ENCODE measurements at regions not wholly inside any gene's neighbourhood (a gene's known extent, or its start where the extent isn't known, plus 50 kb on each side); places are given as distances from the start of the nearest gene placed in this dataset.

DNA sequence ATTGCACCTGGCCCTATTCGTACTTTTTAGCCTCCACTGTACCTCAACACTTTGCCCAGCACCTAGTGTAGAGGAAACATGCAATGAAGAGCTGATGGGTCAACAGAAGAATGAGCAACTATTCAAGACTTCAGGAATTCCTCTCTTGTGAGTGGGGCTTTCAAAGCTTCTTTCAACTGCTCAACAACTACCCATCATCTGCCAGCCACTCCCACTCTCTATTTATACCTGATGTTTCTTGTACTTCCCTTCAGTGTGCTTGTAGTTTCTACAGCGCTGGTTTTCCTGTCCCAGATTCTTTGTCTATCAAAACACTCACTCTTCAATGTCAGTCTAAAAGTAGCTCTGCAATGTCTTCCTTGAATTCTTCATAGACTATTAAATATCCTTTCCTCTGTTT lies 168.3 kb upstream of the LPP start (continued):
- TF ChIP-seq, protein P1, sequence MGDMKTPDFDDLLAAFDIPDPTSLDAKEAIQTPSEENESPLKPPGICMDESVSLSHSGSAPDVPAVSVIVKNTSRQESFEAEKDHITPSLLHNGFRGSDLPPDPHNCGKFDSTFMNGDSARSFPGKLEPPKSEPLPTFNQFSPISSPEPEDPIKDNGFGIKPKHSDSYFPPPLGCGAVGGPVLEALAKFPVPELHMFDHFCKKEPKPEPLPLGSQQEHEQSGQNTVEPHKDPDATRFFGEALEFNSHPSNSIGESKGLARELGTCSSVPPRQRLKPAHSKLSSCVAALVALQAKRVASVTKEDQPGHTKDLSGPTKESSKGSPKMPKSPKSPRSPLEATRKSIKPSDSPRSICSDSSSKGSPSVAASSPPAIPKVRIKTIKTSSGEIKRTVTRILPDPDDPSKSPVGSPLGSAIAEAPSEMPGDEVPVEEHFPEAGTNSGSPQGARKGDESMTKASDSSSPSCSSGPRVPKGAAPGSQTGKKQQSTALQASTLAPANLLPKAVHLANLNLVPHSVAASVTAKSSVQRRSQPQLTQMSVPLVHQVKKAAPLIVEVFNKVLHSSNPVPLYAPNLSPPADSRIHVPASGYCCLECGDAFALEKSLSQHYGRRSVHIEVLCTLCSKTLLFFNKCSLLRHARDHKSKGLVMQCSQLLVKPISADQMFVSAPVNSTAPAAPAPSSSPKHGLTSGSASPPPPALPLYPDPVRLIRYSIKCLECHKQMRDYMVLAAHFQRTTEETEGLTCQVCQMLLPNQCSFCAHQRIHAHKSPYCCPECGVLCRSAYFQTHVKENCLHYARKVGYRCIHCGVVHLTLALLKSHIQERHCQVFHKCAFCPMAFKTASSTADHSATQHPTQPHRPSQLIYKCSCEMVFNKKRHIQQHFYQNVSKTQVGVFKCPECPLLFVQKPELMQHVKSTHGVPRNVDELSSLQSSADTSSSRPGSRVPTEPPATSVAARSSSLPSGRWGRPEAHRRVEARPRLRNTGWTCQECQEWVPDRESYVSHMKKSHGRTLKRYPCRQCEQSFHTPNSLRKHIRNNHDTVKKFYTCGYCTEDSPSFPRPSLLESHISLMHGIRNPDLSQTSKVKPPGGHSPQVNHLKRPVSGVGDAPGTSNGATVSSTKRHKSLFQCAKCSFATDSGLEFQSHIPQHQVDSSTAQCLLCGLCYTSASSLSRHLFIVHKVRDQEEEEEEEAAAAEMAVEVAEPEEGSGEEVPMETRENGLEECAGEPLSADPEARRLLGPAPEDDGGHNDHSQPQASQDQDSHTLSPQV (IDR thresholded peaks at IDR 0.05) = no peak
- TF ChIP-seq SIN3A (IDR thresholded peaks at IDR 0.05; ENCODE audit: low read depth, low read length) = no peak

DNA sequence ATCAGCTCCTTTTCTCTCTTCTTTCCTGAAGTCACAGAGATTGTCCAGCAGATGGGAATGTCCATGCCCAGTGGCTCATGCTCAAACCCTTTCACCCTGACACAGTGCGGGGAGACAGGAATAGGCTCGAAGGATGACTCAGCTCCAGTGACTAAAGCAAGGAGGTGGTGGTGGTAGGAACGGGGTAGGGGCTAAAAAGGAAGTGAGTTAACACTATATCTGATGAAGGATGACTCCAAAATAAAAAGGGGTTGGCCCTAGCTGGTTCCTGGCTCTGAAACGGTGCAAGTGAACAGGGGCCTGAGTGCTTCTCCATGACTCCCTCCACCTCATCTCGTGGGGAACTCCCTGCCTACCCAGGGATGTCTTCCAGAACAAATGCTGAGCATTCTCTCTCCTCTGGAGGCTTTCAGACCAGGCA lies 167.4 kb upstream of the LPP start:
- 36% methylated on average over 5 of the region's 5 CpGs for WGBS (ENCODE audit: insufficient coverage, insufficient replicate concordance, low lambda C conversion rate, missing lambda C conversion rate)
- Histone ChIP-seq H3K36me3 (ENCODE audit: control insufficient read depth in 2 of 2, insufficient read depth in 2 of 2, low read length in 1 of 2) (no peaks in the 10 kb centered on the region), H3K4me2 (ENCODE audit: control insufficient read depth, insufficient read depth) (no peak overlapping the region), H3K4me1 (ENCODE audit: control insufficient read depth, insufficient read depth, low read length) (no peaks in the 10 kb centered on the region), H3K79me2 (ENCODE audit: control insufficient read depth, insufficient read depth, low read length) (no peaks in the 10 kb centered on the region), H3K27ac (ENCODE audit: control insufficient read depth, insufficient read depth) (no peak overlapping the region), H3K9ac (ENCODE audit: control insufficient read depth, insufficient read depth, low read length) (no peak overlapping the region), H2AFZ (ENCODE audit: control insufficient read depth, low read depth, low read length) (no peak overlapping the region), H3K4me3 (no peak overlapping the region), H3K27me3 (replicated peaks in 1 of 2; ENCODE audit: control insufficient read depth in 2 of 2, insufficient read depth in 2 of 2, low read length in 1 of 2) (no peaks in the 10 kb centered on the region; a peak in 1 of 4 replicates), H4K20me1 (ENCODE audit: control insufficient read depth, insufficient read depth) (no peaks in the 10 kb centered on the region), H3K9me3 (replicated peaks; ENCODE audit: control insufficient read depth, insufficient read depth, low read length) (no peaks in the 10 kb centered on the region)
- ATAC-seq (no peak), FAIRE-seq (no peak), DNase-seq (ENCODE audit: low read depth, low spot score) (no peak)
- intact Hi-C loops (cut with micrococcal nuclease; ENCODE audit: unreplicated experiment) (no loop called here), in situ Hi-C loops (cut with MboI) (no loop called here)
- ChIA-PET RAD21 (ENCODE audit: unreplicated experiment) (no interaction called here), SMC1A (ENCODE audit: uncharacterized antibody, unreplicated experiment) (no interaction called here), POLR2A (no interaction called here), CTCF (no interaction called here)
- no TSS peak for BruUV-seq (replicated peaks)
- no peak for TF ChIP-seq BCL11A (IDR thresholded peaks at IDR 0.05; ENCODE audit: low read depth, low read length)
- TF ChIP-seq NRF1 (conservative IDR thresholded peaks at IDR 0.05; ENCODE audit: low read depth, low read length) = no peak
- no peak for TF ChIP-seq IRF4 (IDR thresholded peaks at IDR 0.05; ENCODE audit: low read depth, low read length)
- no peak for TF ChIP-seq HDAC2 (IDR thresholded peaks at IDR 0.05)
- no peak for TF ChIP-seq ATF7 (IDR thresholded peaks at IDR 0.05; ENCODE audit: low read depth)
- TF ChIP-seq, protein P2, sequence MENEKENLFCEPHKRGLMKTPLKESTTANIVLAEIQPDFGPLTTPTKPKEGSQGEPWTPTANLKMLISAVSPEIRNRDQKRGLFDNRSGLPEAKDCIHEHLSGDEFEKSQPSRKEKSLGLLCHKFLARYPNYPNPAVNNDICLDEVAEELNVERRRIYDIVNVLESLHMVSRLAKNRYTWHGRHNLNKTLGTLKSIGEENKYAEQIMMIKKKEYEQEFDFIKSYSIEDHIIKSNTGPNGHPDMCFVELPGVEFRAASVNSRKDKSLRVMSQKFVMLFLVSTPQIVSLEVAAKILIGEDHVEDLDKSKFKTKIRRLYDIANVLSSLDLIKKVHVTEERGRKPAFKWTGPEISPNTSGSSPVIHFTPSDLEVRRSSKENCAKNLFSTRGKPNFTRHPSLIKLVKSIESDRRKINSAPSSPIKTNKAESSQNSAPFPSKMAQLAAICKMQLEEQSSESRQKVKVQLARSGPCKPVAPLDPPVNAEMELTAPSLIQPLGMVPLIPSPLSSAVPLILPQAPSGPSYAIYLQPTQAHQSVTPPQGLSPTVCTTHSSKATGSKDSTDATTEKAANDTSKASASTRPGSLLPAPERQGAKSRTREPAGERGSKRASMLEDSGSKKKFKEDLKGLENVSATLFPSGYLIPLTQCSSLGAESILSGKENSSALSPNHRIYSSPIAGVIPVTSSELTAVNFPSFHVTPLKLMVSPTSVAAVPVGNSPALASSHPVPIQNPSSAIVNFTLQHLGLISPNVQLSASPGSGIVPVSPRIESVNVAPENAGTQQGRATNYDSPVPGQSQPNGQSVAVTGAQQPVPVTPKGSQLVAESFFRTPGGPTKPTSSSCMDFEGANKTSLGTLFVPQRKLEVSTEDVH (IDR thresholded peaks at IDR 0.05; ENCODE audit: low read depth, partially characterized antibody) = no peak
- no peak for TF ChIP-seq RFX5 (IDR thresholded peaks at IDR 0.05; ENCODE audit: low read depth, low read length)
- TF ChIP-seq TCF7 (IDR thresholded peaks at IDR 0.05; ENCODE audit: borderline replicate concordance) = no peak
- no peak for TF ChIP-seq MTA2 (IDR thresholded peaks at IDR 0.05; ENCODE audit: low read depth)
- TF ChIP-seq SREBF2 (IDR thresholded peaks at IDR 0.05; ENCODE audit: low read length) = no peak
- TF ChIP-seq STAT1 (conservative IDR thresholded peaks at IDR 0.05) = no peak
- no peak for TF ChIP-seq CHD1 (IDR thresholded peaks at IDR 0.05; ENCODE audit: low read depth, low read length)
- TF ChIP-seq, protein P3, sequence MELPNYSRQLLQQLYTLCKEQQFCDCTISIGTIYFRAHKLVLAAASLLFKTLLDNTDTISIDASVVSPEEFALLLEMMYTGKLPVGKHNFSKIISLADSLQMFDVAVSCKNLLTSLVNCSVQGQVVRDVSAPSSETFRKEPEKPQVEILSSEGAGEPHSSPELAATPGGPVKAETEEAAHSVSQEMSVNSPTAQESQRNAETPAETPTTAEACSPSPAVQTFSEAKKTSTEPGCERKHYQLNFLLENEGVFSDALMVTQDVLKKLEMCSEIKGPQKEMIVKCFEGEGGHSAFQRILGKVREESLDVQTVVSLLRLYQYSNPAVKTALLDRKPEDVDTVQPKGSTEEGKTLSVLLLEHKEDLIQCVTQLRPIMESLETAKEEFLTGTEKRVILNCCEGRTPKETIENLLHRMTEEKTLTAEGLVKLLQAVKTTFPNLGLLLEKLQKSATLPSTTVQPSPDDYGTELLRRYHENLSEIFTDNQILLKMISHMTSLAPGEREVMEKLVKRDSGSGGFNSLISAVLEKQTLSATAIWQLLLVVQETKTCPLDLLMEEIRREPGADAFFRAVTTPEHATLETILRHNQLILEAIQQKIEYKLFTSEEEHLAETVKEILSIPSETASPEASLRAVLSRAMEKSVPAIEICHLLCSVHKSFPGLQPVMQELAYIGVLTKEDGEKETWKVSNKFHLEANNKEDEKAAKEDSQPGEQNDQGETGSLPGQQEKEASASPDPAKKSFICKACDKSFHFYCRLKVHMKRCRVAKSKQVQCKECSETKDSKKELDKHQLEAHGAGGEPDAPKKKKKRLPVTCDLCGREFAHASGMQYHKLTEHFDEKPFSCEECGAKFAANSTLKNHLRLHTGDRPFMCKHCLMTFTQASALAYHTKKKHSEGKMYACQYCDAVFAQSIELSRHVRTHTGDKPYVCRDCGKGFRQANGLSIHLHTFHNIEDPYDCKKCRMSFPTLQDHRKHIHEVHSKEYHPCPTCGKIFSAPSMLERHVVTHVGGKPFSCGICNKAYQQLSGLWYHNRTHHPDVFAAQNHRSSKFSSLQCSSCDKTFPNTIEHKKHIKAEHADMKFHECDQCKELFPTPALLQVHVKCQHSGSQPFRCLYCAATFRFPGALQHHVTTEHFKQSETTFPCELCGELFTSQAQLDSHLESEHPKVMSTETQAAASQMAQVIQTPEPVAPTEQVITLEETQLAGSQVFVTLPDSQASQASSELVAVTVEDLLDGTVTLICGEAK (IDR thresholded peaks at IDR 0.05; ENCODE audit: borderline replicate concordance) = no peak
